HG03066 (cell line): ENCODE measurements at regions not wholly inside any gene's neighbourhood (a gene's known extent, or its start where the extent isn't known, plus 50 kb on each side); places are given as distances from the start of the nearest gene placed in this dataset.
A peak's percentile ranks its signal among the peaks of the same experiment; 100 is the strongest.

Experiments
- ATAC-seq: cut with Tn5 transposase; IDR thresholded peaks from one replicate; pipeline ENCODE4 v1.9.1; 2021; ENCODE audit warnings: low read depth; ENCODE audit not compliant: unreplicated experiment

DNA sequence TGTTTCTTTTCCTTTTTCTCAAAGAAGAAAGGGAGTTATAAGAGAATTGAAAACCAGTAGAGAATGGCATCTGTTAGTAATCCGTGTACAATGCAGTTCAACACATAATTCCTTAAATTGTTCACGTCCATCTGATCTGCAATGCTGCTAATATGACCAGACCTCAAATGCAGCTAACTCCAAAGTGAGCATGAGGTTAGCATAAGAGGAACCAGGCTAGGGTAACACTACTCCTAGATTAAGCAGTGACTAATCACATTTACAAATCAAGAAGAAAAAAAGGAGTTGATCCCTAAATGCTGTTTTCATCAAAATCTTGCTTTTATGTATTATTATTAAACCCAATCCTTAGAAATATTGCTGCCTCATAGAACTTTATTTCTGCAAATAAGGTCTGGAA lies 432.7 kb upstream of the ARID1B start:
- no peak for ATAC-seq

DNA sequence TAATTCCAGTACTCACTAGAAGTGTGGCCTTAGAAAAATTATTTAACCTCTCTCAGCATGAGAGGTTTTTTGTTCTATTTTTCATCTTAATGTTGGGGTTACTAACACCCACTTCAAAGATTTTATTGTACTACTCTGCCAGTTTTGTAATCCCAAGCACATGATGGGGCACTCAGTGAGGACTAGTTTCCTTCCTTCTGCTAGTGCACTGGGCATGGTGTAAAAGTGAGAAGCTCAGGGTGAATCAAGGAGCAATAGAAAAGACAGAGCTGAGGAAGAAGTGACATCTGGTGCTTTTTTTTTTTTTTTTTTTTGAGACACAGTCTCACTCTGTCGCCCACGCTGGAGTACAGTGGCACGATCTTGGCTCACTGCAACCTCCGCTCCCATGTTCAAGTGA lies 439.4 kb upstream of the ARID1B start:
- ATAC-seq: no peak

DNA sequence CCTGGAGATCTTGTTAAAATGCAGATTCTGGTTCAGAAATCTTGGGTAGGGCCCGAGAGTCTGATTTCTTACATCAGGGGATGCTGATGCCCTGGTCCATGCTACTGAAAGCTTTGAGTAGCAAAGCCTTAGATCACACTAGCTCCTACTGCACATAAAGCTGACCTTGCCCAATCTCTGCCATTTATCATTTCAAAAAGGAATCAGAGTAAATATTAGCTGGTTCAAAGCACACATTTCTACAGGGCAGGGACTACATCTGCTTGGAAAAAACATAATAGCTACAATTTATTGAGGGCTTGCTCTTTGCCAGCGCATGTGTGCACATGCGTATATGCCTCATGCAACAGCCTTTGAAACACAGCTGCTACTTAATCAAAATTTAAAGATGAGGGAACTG lies 440.4 kb upstream of the ARID1B start:
- no peak for ATAC-seq

DNA sequence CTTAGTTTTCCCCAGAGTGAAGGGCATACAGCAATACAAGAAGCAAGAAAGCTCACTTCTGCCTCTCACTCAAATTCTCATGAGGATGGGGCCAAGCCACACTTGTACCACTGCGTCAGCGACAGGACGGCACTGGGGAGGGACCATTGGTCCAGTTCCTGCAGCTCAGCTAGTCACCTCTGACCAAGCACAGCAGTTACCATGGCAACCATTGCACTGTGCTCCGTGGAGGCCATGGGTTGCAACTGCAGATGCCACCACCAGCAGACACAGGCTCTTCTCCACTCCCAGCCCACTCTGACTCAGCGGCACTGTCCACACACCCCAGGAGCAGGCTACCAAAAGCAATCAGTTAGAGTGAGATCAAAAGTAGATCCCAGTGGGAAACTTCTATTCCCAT lies 441.1 kb upstream of the ARID1B start:
- ATAC-seq: no peak

DNA sequence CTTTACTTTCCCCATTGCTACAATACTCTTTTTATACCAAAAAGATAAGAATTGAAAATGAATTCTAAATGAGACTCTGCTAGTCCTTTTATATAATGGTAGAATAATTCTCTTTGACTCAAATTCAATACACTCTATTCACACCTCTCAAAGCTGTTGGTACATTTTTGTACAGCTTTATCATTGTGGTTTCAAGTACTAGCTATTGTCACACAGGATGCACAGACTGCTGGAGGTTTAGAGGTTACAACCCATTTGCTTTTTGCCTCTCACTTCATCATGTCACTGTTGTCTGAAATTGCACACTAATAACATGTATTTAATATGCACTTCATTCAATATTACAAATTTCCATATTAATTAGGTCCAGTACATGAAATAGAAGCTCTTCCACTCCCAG lies 442.2 kb upstream of the ARID1B start:
- ATAC-seq: no peak

DNA sequence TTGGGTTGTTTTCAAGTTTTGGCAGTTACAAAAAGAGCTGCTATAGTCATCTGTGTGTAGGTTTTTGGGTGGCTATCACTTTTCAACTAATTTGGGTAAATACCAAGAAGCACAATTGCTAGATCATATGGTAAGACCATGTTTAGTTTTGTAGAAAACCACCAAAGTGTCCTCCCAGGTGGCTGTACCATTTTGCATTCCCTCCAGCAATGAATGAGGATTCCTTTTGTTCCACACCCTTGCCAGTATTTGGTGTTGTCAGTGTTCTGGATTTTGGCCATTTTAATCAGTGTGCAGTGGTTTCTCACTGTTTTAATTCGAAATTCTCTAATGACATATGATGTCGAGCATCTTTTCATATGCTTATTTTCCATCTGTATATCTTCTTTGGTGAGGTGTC lies 457.5 kb upstream of the ARID1B start:
- ATAC-seq: no peak

DNA sequence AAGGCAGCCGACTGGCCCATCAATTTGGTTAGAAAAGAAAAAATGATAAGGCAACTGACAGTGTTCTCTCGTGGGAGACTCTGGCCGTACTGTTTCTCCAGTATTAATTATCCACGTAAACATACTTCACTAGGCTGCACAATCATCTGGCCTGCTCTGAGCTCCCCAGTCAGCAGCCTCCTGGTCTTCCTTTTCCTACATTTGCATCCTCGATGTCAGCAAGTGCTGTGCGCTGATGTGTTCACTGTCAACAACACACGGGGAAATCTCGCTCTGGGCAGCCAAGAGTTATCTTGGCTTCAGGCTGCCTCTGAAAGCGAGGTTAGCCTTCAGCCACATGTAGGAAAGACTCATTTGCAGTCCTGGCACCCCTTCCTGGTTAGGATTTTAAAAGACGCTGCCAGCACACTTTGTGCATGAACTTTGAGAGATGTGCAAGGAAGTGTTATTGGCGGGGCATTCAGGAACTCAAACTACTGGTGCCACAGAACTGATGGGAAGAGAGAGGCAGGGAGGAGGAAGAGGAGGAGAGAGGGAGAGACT lies 460.5 kb upstream of the ARID1B start:
- no peak for ATAC-seq

DNA sequence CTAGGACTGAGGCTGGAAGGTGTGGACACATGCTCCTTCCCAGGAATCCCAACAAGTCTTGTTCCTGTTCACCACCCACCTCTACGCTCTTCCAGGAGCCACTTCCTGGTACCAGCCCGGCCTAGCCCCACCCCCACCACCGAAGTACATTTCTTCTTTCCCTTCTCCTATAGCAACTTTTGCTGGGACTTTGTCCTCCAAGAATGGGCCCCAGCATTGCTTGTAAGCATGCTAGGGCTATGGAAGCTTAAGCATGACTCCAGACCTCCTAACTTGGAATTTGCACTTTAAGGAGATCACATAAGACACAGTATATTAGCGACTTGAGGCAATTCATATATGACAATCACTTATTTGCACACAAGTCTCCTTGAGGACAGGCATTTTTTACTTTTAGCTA lies 462.0 kb upstream of the ARID1B start:
- no peak for ATAC-seq

DNA sequence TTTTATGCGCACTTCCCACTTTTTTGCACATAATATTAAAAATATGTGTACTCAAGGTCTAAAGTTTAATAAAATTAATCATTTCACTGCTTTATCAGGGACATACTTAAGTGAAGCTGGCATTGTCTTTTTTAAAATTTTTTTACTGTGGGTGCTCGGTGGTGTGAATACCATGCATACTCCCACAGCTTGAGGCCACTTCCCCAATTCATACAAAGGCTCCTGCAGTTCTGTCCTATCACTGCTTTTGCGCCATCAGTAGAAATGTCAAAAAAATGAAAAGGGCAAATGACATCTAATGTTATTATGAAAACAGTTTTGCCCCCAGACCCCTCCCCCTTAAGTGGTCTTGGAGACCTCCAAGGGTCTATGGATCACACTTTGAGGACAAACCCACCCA lies 464.1 kb upstream of the ARID1B start:
- no peak for ATAC-seq

DNA sequence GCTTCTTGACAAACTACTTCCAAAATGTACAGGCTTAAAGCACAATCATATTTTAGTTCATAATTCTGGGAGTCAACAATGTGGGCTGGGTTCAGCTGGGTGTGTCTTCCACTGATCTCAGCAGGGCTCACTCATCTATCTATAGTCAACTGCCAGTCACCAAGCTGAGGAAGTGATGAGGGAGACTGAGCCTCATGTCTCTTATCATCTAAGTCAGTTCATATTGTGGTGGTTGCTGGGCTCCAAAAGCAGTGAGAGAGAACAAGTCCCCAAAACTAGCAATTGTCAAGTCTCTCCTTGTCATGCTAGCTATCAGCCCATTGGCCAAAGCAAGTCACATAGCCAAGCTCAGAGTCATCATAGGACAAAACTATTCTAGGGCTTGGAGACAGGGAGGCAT lies 465.9 kb upstream of the ARID1B start:
- ATAC-seq: no peak

DNA sequence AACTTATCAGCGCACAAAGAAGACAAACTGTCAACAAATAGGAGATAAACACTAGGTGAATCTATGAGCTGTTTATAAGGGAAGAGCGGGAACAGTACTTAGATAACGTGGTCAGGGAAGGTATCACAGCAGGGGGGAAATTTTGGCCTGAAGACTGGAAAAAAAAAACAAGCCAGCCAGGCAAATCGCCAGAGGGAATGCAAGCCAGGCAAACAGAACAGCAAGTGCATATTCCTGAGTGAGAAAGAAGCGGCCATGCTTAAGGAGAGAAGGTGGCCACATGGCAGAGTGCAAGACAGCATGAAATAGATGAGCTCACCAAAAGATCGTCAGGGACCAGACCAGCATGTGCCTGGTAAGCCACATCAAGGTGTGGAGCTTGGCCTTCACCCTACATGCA lies 466.5 kb upstream of the ARID1B start:
- ATAC-seq: no peak

DNA sequence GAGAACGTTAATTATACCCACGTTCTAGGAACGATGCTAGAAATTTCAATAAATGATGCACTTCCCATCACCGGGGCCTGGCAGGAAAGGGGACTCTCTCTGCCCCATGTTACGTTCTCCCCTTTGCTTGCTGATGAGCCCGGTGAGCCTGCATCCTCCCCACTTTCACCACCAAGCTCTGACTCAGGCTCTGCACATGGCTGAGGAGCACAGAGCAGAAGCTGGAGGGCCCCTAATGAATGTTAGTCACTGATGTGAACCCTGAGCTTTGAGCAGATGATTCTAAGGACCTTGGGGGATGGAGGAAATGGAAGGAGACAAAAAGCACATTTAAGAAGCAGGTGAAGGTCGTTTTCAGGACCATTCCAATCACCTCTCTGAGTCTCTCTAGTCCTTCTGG lies 468.2 kb upstream of the ARID1B start:
- ATAC-seq: no peak

DNA sequence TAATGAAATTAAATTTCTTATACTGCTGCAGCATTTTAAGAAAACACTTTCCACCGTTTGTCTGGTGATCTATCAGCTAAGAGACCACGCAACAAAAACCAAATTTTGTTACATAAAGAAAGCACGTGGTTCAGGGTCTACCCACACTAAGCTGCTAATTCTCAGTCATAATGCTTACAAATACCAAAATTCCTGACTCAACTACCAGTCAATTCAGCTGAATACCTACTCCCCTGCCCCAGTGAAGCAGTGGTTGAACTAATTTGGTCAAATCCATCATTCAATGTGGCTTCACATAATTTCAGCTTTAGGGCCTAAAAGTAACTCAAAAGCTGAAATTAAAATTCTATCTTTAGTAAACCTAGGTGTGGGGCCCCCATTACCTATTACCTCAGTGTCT lies 468.6 kb upstream of the ARID1B start:
- ATAC-seq: no peak

DNA sequence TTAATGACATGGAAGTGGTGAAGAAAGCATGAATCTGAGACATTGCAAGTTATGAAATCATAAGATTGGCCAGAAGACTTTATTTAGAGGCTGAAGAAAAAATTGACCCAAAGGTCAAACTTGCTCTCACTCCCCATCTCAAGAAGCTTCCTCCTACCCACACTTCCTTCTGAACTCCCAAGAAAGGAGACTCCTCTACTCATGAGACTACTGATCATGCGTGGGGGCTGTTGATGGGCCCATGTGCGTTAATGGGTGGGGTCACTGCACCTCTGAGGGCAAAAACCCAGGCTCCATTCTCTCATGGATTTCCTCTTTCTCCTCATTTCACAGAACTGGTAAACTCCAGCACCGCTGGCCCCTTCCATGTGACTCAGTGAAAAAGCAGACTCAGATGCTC lies 470.6 kb upstream of the ARID1B start:
- no peak for ATAC-seq

DNA sequence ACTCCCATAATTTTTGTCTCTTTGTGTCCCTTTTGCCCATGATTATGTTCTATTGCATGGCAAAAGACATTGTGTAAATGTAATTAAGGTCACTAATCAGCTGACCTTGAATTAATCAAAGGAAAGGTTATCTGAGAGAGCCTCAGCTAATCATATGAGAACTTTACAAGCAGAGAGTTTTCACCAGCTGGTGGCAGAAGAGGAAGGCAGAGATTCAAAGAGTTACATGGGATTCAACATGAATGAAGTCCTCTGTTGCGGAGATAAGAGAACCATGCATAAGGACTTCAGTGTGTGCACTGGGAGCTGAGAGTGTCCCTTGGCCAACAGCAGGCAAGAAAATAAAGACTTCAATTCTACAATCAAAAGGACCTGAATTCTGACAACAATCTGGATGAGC lies 494.1 kb upstream of the ARID1B start:
- ATAC-seq: no peak

DNA sequence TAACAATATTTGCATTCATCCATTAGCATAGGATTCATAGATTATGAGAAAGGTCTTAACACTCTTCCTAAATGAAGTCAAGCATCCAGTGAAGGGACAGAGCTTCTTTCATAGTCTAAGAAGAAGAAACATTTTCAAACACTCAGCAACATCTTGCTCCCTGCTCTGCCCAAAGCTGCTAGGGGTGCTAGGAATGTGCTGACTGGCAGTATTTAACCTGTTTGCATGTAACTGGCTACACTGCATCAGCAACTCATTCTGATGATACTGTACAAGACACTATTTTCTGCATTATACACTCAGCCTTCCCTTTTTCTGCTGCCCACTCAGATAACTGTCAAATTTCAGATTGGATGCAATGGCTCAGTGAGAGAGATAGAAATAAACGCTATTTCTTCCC lies 495.1 kb upstream of the ARID1B start:
- no peak for ATAC-seq

DNA sequence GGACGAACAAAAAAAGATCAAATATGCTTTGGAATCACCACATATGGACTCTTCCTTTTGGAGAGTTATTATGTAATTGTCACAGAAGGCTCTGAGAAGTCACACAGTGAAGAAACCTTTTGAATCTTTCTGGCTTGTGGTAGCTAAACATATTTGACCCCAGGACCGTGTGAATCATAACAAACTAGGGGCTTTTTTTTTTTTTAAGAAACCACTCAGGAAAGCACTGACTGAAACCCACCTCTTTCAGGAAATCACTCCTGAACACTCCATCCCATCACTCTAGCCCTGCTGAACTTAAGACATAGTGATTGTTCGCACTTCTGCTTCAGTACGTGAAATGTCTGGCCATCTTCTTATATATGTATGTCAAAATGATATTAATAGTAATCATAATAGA lies 495.9 kb upstream of the ARID1B start:
- no peak for ATAC-seq

DNA sequence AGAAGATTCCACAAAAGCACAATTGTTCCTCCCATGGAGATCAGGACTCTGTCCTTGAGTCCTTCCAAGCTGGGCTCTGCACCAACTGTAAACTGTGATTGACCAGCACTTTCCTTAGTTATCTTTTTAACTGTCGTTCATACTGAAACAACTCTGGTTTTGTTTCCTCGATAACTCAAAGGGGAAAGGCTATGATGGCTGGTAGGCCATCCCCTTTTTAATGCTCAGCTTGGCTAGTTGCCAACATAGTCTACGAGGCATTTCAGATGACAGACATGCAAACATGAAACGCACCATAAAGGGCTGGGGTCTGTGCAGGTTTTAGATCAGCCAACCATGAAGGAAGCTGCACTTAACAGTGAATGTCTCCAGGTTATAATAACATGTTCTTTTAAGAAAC lies 497.1 kb upstream of the ARID1B start:
- ATAC-seq: no peak

DNA sequence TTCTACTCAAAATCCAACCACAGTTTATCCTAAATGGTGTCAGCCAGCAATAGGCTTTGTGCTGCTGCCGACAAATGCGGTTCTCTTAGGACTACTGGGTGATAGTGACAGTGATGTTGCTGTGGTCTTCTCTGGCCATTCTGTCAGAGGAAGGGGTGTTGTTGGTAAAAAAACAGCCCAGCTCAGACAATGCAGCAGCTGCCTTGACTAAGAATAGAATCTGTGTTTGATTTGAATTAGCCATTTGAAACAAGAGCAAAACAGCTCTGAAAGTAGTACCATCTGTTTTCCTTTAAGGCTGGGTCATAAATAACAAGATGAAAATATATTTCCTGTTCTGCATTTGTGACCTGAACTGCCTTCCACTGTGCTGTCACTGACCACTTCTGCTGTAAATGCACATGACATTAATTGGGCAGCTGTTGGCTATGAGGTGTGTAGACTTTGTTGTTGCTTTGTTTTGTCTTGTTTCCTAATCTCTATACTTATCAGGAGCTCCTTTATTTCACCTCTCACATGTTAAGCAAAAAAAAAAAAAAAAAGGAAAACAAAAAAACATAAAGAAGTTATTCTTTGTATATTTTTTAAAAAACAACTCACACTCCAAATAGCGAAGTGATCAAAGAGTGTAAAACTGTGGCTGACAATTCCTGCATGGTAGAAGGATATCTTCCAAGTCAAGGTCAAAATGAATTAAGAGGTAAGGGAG lies 497.8 kb upstream of the ARID1B start:
- ATAC-seq: peak; percentile 66

DNA sequence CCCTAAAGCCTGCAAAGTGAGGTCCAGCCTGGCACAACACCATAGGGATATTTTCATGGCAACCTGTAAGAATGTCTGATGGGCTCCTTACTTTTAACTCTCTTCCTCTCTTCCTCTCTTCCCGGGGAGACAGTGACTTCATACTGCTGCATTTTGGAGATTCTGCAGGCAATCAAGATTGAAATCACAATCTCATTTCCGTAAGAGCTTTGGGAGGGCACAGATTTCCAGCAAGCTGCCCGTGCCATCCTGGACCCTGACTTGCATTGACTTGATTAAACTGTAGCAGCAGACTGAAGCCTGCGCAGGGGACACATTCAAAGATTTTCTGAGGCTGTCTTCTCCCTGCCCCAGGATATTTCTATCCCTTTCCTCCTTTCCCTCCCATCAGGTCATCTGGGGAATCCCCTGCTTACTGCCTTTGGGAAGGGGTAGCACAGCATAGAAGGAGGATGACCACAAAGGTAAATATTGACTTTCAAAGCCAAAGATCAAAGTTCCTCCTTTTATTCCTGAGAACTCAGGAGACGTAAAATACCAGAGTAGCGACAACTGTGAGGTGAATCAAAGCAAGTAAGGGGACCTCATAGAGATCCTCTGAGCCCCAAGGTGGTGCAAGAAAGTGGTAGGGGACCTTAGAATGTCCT lies 504.0 kb upstream of the ARID1B start:
- no peak for ATAC-seq

DNA sequence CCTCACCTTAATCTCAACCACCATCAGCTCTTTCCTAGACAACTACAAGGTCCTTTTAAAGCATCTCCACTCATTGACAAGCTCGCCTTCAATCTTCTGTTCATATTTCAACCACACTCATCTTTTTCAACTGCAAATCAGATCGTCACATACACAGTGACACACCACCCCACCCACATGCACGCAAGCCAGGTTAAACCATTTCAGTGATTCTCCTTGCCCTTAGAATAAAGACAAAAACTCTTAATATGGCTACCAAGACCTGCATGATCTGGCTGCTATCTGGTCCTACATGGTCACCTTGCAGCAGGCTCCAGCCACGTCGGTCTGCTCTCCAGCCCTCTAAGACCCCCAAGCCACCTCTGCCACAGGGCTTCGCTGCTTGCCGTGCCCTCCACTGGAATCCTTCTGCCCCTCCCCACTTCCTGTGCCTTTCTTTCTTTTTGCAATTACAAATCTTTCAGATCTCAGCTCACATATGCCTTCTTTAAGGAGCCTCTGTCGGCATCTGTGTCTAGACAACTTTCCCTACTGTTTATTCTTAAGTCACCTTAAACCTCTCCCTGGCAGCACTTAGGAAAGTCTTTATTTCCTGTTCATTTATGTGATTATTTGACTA lies 507.3 kb upstream of the ARID1B start:
- ATAC-seq: no peak

DNA sequence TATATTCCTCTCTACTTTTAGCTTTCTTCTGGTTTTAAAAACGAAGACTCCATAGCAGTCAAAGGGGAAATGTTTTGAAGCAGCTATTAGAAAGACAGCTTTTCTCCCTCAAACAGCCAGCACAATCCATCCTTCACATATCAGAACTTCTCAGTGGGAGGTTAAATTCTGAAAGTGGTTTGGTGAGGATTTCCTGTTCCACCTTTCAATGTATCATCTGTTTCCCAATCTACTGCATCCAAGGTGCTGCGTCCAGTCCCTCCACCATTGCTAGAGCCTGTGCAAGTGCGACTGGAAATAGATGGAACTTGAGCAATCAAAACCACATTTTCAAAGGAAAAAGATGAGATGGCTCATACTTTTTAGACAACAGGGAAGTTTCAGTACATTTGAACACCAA lies 508.3 kb upstream of the ARID1B start:
- no peak for ATAC-seq
